Stimulated activated CD4-positive, alpha-beta T cell treated with anti-CD3 and anti-CD28 coated beads, Interleukin-12 subunit alpha, Interleukin-12 subunit beta, amount 100 ng/mL, for 48 hours (primary cell): ENCODE measurements at regions not wholly inside any gene's neighbourhood (a gene's known extent, or its start where the extent isn't known, plus 50 kb on each side); places are given as distances from the start of the nearest gene placed in this dataset.

Experiments
- DNase-seq, 3 donors: peaks; one replicate each; pipeline ENCODE4 v3.0.0-alpha.2; 2020; ENCODE audit warnings: low read depth in 2 of 3, low spot score in 1 of 3

DNA sequence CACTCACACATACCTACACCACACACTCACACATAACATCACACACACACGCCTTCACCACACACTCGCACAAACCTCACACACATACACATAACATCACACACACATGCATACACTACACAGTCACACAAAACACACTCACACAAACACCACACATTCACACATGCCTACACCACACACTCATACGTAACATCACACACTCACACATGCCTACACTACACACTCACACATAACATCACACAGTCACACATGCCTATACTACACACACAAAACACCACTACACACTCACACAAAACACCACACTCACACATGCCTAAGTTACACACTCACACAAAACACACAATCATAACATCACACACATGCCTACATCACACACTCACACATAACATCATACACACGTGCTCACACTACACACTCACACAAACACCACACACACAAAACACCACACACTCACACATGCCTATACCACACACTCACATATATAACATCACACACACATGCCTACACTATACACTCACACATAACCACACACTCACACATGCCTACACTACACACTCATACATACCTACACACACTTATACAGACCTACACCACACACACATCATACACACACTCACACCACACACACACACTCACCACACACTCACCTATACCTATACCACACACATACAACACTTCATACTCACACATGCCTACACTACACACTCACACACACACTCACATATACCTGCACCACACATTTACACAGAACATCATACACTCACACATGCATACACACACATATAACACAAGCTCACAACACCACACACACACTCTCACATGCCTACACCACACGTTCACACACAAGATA lies 383.5 kb downstream of the C6orf118 start:
- no peak for DNase-seq

DNA sequence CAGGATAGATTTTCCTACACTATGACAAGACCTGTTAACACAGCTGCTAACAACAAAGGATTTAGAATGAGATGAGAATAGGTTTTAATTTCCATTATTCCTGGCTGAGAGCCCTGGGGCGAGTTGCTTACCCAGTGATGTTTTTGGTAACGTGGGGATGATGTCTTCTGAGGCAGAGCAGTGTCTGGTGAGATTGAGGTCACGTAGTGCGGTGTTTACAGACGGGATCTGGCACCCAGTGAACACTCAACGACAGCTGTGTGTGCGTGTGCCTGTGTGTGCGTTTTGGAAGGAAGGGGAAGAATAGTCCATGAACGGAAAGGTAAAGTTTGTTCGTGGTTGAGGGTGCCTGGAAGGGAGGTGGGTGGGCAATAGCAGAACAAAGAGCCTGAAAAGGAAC lies 384.7 kb downstream of the C6orf118 start:
- DNase-seq = no peak

DNA sequence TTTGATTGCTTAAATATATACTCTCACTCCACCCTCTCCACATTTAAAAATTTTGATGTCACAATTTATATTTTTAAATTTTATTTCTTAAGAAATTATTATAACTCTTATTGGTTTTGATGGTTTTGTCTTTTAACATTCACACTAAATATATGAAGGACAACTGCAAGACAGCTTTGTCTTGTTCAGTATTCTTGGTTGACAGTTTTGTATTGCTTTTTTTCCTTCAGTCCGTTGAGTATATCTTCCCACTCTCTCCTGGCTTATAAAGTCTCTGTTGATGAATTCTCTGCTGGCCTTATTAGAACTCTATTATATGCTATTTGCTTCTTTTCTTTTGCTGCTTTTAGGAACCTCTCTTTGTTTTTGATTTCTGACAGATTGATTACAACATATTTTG lies 392.2 kb downstream of the C6orf118 start:
- DNase-seq = no peak

DNA sequence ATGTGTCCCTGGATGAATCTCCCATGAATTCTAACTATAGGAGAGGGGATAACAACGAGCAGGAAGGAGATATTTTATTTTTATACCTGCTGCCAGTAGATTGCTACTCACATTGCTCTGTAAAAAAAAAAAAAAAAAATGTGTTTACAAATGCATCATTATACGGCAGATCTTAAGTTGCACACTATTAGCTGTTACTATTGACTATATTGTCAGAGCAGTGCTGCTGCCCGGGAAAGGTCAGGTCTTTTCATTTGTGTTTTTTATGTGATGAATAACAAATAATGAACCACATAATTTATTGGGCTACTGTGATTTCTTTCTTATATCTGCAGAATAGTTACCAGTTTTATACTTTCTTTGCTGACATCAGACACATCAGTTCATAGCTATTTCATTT lies 393.3 kb downstream of the C6orf118 start:
- no peak for DNase-seq

DNA sequence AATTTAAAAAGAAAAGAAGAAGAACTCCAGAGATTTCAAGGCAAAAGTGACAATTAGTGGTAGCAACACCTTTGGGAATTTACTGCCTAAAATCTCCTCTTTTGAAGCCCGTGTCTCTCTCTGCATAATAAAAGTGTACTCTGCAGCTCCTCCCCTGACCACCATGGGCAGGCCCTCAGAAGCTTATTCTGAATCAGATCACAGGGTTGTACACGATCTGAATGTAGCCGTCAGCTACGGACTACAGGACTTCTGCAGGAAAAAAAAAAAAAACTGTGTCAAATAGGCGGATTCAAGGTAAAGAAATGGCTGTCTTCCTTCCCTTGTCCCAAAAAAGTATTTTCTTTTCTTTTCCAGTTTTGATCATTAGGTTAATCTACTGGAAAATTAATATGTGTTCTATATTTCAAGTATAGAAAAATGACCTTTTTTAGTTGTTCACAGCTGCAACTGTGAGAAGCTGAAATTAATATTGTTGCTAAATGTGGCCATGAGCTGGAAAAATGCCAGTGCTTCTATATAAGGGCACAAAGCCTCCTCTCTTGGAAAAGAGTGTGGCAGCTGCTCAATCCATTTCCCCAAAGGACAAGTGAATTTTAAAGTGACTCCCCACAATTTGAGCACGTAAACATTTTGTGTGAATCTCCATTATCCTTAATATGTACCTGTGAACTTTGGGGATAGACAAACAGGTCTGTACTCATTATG lies 397.4 kb downstream of the C6orf118 start:
- DNase-seq = no peak

DNA sequence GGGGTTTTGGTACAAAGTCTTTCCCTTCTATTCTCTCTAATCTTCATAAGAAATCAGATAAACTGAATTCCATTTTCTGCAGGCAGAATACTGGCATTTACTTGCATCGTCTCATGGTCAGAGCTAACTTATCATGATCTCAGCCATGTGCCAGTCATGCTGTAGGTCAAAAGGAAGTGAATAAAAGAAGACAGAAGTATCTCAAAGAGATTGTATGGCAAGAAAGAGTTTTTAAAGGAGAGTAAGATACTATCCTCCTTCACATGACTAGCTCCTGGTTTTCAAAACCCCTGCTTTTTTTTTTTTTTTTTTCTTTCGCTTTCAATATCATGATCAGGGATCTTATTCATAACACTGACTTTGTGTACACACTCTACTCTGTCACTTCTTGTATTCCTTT lies 398.3 kb downstream of the C6orf118 start:
- DNase-seq = no peak

DNA sequence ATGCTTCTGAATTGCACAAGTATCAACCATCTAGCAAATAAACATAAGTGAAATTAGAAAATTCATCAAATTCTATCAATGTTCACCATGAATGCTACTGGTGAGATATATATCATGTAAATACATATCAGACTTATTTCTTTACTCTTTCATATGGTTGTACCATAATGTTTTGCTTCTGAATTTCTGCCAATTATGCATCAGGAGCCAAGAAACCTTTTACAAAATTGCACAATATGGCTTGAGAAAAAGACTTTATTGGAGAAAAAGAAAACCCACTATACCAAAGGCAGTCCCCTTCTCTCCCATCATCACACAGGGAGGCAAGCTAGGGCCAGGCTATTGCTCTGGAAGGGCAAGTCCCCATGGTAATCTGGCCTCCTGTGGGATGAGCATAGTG lies 402.6 kb downstream of the C6orf118 start:
- DNase-seq = no peak

DNA sequence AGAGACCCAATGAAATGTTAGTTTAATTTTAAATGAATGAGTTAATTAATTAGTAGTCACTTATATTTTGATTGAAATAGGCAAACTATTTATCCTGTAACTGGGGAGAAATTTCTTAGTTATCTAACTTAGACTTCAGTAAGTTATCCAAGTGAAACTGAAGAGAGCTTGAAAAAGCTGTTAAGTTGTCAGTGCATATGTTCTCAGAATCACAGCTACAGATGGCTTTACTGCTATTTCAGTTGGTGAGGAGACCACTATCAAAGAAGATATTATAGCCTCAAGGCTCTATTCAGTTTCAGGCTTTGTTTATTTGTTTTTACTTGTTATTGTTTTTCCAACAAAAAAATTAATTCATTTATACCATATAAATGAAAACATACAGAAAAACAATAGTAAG lies 404.1 kb downstream of the C6orf118 start:
- no peak for DNase-seq

DNA sequence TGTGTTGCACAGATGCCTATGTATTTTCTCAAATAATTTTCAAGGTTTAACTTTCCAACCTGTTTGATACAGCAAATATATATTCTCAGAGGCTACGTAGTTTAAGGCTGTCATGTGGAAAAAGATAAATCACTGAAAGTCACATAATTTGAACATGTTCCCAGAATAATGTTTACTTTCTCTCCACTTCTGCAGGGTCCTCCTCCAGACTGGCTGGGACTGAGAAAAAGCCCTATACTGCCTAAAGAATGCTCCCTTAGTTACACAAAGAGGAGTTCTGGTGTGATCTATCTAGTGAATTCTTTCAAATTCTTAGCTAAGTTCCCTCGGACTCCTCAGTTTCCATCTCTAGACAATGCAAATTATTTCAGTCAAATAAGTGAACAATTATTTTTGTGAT lies 411.0 kb downstream of the C6orf118 start:
- DNase-seq = no peak

DNA sequence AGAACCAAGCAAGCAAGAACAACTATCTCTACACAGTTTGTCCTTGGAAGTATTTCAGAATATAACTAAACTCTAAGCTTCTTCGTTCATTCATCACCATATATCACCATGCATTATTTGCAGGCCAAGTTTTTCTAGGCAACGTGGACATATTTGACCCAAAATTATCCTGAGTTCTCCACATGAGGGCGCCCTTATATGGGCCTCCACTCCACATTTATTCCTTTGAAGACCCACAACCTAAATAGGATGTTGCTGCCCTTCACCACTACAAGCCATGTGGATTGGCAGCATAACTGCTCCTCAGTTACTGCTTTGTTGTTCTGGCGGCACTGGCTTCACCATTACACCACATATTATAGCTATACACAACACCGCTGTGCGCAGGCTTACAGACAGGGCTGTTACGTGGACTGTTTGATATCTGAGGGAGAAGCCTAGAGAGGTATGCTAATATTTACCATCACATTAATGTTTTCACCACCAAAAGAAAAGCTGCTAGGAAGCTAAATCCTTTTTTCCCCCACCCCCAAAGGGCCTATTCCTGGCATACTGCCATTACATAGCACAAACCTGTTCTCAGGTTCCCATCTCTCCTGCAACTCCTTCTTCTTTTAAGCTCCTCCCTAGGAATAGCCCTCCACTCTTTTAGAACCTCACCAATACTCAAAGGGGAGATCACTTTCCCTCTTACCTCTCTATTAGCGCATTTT lies 411.7 kb downstream of the C6orf118 start:
- DNase-seq = no peak

DNA sequence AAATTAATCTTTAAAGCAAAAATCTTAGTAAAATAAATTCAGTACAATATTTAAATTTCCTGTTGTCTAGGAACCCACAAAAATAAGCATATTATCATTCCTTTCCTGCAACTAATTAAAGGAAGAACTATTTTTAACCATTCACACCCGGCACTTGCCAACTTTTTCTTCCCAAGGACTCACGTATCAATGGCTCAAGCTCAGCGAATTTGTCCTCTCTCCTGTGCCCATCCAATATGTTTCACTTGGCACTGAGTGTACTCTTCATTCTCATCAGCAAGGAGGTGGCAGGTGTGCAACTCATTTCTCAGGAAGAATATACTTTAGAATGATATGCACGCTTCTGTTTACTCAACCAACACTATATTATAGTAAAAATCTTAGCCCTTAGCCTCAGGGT lies 419.4 kb downstream of the C6orf118 start:
- no peak for DNase-seq

DNA sequence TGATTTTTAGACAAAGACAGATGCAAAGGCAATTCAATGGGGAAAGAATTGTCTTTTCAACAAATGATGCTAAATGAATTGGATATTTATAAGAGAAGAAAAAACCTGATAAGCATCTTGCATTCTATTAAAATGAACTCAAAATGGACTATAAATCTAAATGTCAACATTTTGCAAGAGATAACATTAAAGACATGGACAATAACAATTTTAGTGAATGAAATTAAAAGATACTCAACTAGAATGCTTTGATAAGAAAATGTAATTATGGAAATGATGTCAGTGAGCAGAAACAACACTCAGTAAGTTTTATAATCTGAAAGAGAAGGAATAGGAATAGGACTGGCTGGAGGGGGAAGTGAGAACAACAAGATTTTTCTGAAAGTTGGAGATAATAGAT lies 421.7 kb downstream of the C6orf118 start:
- DNase-seq = no peak

DNA sequence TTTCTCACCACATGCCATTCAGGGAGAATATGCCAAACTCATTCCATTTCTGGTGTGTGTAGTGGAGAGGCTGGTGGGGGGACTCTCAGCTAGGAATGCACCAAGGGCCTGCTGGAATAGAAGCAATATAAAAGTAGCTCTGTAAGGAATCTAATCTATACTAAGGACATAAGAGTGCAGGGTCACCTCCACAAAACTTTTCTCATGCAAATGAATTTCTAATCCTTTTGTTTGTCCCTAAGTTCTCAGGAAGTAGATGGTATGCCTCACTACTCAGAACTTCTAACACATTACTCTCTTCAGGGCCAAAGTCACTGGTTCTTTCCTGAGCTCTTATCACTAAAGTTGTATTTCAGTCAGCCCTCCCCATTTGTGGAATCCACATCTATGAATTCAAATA lies 427.2 kb downstream of the C6orf118 start:
- no peak for DNase-seq

DNA sequence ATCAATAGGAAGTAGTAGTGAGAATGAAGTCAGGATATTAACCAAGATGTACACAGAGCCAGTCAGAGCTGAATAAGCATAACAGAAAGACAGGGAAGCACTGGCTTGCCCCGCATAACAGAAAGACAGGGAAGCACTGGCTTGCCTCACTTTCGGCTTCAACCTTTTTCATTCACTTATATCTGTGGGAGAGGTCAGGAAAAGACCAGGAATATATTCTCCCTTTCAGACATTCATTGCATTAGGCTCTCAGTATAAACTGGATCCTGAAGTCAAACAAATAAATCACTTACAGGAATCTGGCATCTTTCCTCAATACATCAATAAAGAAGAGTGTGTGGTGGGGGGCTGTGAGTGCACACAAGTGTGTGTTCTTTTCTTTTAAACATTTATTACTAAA lies 437.6 kb downstream of the C6orf118 start:
- no peak for DNase-seq

DNA sequence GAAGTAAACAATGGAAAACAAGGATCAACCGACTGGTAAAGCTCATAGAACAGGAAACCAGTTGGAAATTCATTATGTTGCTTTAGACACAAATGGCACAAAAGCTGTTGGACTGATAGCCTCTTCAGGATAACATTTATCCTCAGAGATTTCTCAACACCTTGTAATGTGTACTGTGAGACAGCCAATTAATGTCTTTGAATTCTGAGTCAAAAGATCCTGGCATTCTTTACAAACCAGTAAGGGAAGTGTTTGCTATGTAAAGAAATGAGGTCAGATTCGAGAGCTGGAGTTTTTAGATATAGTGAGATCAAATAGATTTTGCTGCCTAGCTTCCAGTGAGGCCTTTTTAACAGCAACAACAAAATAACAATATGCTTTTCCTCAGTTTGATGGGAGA lies 439.2 kb downstream of the C6orf118 start:
- no peak for DNase-seq

DNA sequence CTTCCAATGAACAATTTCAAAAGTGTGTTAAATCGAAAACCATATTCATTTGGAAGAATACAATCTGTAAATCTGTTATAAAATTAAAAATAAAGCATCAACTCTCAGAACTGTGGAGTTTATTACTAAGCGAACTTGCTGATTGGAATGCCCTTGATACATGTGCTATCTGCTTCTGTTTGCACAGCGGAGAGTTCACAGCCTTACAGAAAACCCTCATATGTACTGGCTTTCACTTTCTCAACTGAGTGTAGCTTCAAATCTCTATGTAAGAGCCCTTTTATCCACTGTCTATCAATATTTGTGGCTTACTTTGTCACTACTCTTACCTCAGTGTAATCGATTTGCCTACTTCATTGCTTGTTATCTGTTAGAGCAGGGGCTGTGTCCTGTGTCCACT lies 447.4 kb downstream of the C6orf118 start:
- DNase-seq = no peak

DNA sequence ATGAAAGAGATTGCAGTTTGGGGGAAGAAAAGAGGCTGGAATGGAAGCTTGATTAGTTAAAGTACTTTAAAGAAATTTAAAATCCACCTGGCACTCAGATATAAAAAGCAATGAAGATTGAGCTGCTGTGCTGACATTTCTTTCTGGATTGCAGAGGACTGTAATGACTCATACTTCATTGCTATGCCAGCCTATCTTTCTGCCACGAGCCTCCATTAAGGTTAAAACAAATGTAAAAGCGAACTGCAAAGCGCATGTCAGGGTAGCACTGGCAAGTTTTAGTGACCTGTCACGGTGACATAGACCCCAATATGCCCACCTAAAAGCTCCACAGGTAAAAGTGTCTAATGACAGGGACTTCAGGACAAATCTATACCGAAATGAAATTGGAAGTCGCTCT lies 449.6 kb downstream of the C6orf118 start:
- DNase-seq = no peak

DNA sequence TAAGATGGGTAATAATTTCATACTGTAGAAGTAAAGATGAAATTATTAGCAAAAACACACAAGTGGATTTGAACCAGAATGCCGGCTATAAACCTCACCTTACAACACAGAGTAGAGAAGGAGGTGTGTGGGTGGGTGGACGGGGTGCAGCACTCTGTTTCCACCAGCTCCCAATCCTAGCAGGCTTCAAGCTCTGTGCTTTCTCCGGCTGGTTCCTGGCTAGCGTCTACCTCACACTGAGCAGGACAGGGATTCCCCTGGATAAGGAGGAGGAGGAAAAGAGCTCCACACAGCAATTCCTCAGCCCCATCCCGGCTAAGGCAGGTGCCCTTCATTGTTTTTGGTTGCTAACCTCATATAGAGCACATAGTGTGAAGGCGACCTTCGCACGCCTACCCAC lies 453.3 kb downstream of the C6orf118 start:
- DNase-seq = no peak

DNA sequence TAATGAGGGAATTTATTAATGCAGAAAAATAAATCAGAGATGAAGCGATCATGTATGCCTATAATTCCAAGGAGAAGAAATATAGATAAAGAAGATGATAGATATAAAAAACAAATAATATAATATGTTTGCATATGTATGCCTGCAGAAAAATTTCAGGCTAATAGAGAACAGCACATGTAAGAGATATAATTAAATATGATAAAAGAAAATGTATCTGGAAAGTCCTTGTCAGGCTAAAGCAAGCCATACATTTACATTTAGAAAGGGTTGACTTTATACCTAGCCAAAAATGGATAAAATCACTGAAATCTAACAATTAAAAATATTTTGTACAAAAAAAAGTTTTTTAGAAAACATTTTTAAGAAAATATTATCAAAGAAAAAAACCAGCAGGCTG lies 454.1 kb downstream of the C6orf118 start:
- DNase-seq = no peak

DNA sequence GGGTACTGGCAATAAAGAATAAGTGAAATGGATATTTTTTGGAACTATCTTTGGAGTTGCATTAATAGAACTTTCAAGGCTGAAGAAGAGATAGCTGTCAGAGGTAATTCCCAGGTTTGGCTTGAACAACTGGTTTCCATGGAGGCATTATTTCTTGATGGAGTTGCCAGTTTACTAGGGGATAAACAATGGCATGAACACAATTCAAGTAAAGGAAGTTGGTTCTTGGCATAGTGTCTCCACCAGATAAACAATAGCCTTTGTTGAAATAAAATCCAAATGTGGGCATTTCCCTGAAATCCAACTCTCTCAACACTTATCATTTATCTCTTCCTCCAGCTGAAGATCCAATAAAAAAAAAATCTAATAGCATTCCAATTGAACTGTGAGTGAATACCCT lies 454.9 kb downstream of the C6orf118 start:
- DNase-seq = no peak

DNA sequence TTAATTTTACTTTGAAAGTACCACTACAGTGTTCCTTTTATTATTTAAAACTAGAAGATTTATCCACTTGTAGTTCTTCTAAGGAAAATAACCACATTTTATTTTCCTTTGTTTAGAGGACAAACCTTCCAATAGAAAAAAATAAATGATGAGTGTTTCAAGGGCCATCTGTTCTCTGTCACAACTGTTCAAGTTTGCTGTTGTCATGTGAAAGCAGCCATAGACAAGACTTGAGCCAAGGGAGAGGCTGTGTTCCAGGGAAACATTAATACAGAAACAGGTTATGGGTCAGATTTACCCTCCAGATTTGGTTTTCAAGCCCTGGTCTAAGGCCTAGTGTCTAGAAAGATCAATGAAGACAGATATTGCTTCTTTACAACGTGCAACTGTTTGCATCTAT lies 463.6 kb downstream of the C6orf118 start:
- no peak for DNase-seq

DNA sequence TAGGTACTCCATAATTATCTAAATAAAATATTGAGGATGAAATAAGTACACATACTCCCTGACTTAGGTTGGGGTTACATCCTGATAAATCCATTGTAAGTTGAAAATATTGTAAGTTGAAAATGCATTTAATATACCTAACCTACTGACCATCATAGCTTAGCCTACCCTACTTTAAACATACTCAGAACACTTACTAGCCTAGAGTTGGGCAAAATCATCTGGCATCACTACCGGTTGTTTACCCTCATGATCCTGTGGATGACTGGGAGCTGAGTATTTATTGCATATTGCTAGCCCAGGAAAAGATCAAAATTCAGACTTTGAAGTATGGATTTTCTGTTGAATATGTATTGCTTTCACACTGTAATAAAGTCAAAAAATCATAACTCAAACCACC lies 467.3 kb downstream of the C6orf118 start:
- DNase-seq = no peak
